NCI-H1436 treated with DMSO at 0.1 percent for 48 hours (cell line): ENCODE measurements at regions not wholly inside any gene's neighbourhood (a gene's known extent, or its start where the extent isn't known, plus 50 kb on each side); places are given as distances from the start of the nearest gene placed in this dataset.

Experiments used
- DNase-seq: peaks from one replicate; lab custom pipeline; 2025; lab: John Stamatoyannopoulos, UW

GRCh38 chr10:118835682-118836326 lies 81.0 kb upstream of the CACUL1 start:
- no peak for DNase-seq

- DNase-seq: no peak
Measured at GRCh38 chr10:118838364-118838763, 83.6 kb upstream of the CACUL1 start.

GRCh38 chr10:118839348-118839747 lies 84.6 kb upstream of the CACUL1 start:
- no peak for DNase-seq

GRCh38 chr10:118840071-118840775 lies 85.5 kb upstream of the CACUL1 start:
- DNase-seq: no peak

GRCh38 chr10:118840776-118841468 lies 86.2 kb upstream of the CACUL1 start:
- DNase-seq: no peak

- no peak for DNase-seq
Measured at GRCh38 chr10:118841881-118842605, 87.3 kb upstream of the CACUL1 start.

GRCh38 chr10:118842843-118843624 lies 88.3 kb upstream of the CACUL1 start:
- no peak for DNase-seq

GRCh38 chr10:118843647-118844265 lies 89.0 kb upstream of the CACUL1 start:
- no peak for DNase-seq

- DNase-seq: no peak
Measured at GRCh38 chr10:118844731-118845521, 90.2 kb upstream of the CACUL1 start.

GRCh38 chr10:118845776-118846175 lies 91.0 kb upstream of the CACUL1 start:
- DNase-seq: no peak

- DNase-seq: no peak
Measured at GRCh38 chr10:118850418-118851061, 95.8 kb upstream of the CACUL1 start.

- DNase-seq: no peak
Measured at GRCh38 chr10:118851062-118852035, 96.6 kb upstream of the CACUL1 start.

GRCh38 chr10:118853916-118854315 lies 99.1 kb upstream of the CACUL1 start:
- no peak for DNase-seq

- DNase-seq: no peak
Measured at GRCh38 chr10:118856106-118856505, 101.3 kb upstream of the CACUL1 start.

- DNase-seq: no peak
Measured at GRCh38 chr10:118865998-118866693, 111.4 kb upstream of the CACUL1 start.

GRCh38 chr10:118867768-118868167 lies 113.0 kb upstream of the CACUL1 start:
- DNase-seq: no peak

- DNase-seq: no peak
Measured at GRCh38 chr10:118868589-118868988, 113.8 kb upstream of the CACUL1 start.
